HepG2 (cell line): ENCODE measurements at regions not wholly inside any gene's neighbourhood (a gene's known extent, or its start where the extent isn't known, plus 50 kb on each side); places are given as distances from the start of the nearest gene placed in this dataset.

Experiments used
- ATAC-seq: fragments of 200-7000 bp; cut with Tn5 transposase; 3 replicates; pipeline ENCODE4 v1.9.1; 2020; ENCODE audit warnings: mild to moderate bottlenecking, moderate library complexity
- BruUV-seq: library from RNA; stranded (reverse); fragments of 400-500 nt; replicated peaks from 2 replicates; lab custom pipeline; 2021; lab: Mats Ljungman, UMichigan
- CTCF ChIA-PET: fragments of 300-600 bp; formaldehyde crosslinking; extraction: SDS; loops from one replicate; lab custom pipeline; 2021; ENCODE audit warnings: low total read pairs, inconsistent platforms, low intra/inter-chr PET ratio; lab: Yijun Ruan, JAX
- POLR2A ChIA-PET: fragments of 350-600 bp; sonication (Branson Sonifier 250); formaldehyde crosslinking; loops from one replicate; lab custom pipeline; 2020; ENCODE audit warnings: antibody characterized with exemption, inconsistent platforms; lab: Yijun Ruan, JAX
- DNase-seq: peaks from one replicate; pipeline ENCODE4 v3.0.0-alpha.2; 2015; ENCODE audit warnings: low spot score
- FAIRE-seq: peaks from 3 replicates; lab custom pipeline; 2011; peaks lifted over from hg19 to GRCh38; lab: Jason Lieb, UNC
- H2AFZ ChIP-seq: one replicate; pipeline ENCODE4 v1.6.1; 2011; ENCODE audit warnings: low read length, inconsistent platforms
- H3K27ac ChIP-seq: fragments of 300-600 bp; 3 replicates; pipeline ENCODE4 v1.8.0; 2011; ENCODE audit warnings: mixed run types, mild to moderate bottlenecking, mixed read lengths, low read length, inconsistent platforms; ENCODE audit not compliant: insufficient read depth; ENCODE audit errors: extremely low read length
- H3K27me3 ChIP-seq, 2 experiments: fragments of 200-600 bp in 1 of 2; 2 replicates in 1 of 2; 3 replicates in 1 of 2; pipeline versions ENCODE4 v1.6.0 to v1.8.0; 2011; ENCODE audit warnings: low read length in 2 of 2, mild to moderate bottlenecking in 2 of 2, moderate library complexity in 2 of 2, inconsistent platforms in 1 of 2; ENCODE audit not compliant: insufficient read depth in 2 of 2, control insufficient read depth in 1 of 2
- H3K36me3 ChIP-seq, 2 experiments: fragments of 200-600 bp in 1 of 2; replicated peaks in 1 of 2; 2 replicates in 1 of 2; 3 replicates in 1 of 2; pipeline versions ENCODE4 v1.5.1 to v1.8.0; 2011; ENCODE audit warnings: low read length in 2 of 2, inconsistent platforms in 1 of 2; ENCODE audit not compliant: insufficient read depth in 2 of 2, control insufficient read depth in 1 of 2
- H3K4me1 ChIP-seq: 2 replicates; pipeline ENCODE4 v1.5.1; 2012; ENCODE audit warnings: low read length, inconsistent platforms; ENCODE audit not compliant: insufficient read depth
- H3K4me2 ChIP-seq: 2 replicates; pipeline ENCODE4 v1.6.0; 2011; ENCODE audit warnings: low read depth, low read length, inconsistent platforms
- H3K4me3 ChIP-seq, 3 experiments: fragments of 200-600 bp in 1 of 3; sonication (generic), shearing (Covaris generic) in 1 of 3; replicated peaks in 1 of 3; 2 replicates each; pipeline ENCODE4 v1.5.1; 2011 to 2016; ENCODE audit warnings: low read length in 3 of 3, inconsistent platforms in 2 of 3, low read depth in 2 of 3, mild to moderate bottlenecking in 2 of 3, control low read depth in 1 of 3, mixed read lengths in 1 of 3; ENCODE audit not compliant: insufficient read depth in 1 of 3
- H3K79me2 ChIP-seq: one replicate; pipeline ENCODE4 v1.6.1; 2011; ENCODE audit warnings: low read length, inconsistent platforms; ENCODE audit not compliant: insufficient read depth
- H3K9ac ChIP-seq: 2 replicates; pipeline ENCODE4 v1.6.0; 2011; ENCODE audit warnings: mild to moderate bottlenecking, low read depth, low read length, inconsistent platforms; ENCODE audit not compliant: insufficient read depth
- H3K9me3 ChIP-seq: 2 replicates; pipeline ENCODE4 v1.5.1; 2012; ENCODE audit warnings: mild to moderate bottlenecking, low read length
- H4K20me1 ChIP-seq: 2 replicates; pipeline ENCODE4 v1.6.0; 2011; ENCODE audit warnings: inconsistent platforms, mild to moderate bottlenecking, low read length, moderate library complexity; ENCODE audit not compliant: insufficient read depth
- ATF1 ChIP-seq: IDR thresholded peaks from 2 replicates; pipeline ENCODE4 v1.6.1; 2016; ENCODE audit warnings: mild to moderate bottlenecking, control low read depth
- CREB1 ChIP-seq, 2 experiments: fragments of 450-650 bp in 1 of 2; IDR thresholded peaks; 2 replicates each; pipeline ENCODE4 v1.6.1; 2016 to 2017; ENCODE audit warnings: control low read depth in 1 of 2, mild to moderate bottlenecking in 1 of 2, missing compliant biosample characterization in 1 of 2, missing genetic modification characterization in 1 of 2
- HOXD1 ChIP-seq: sonication (generic); formaldehyde crosslinking; IDR thresholded peaks from 2 replicates; pipeline ENCODE4 v1.5.0; 2020; ENCODE audit warnings: missing genetic modification reagents
- MTA3 ChIP-seq: sonication (generic); formaldehyde crosslinking; IDR thresholded peaks from 2 replicates; pipeline ENCODE4 v1.4.0; 2020; ENCODE audit warnings: missing genetic modification reagents
- ZBTB33 ChIP-seq: sonication (generic); formaldehyde crosslinking; IDR thresholded peaks from 2 replicates; pipeline ENCODE4 v1.4.0; 2020; ENCODE audit warnings: missing genetic modification reagents
- ZBTB38 ChIP-seq: sonication (generic); formaldehyde crosslinking; IDR thresholded peaks from 2 replicates; pipeline ENCODE4 v1.5.1; 2020; ENCODE audit warnings: mild to moderate bottlenecking, missing genetic modification reagents
- ZHX1 ChIP-seq: sonication (generic); formaldehyde crosslinking; IDR thresholded peaks from 2 replicates; pipeline ENCODE4 v1.8.1; 2022; ENCODE audit warnings: low read depth, mild to moderate bottlenecking, missing genetic modification reagents
- ZMAT3 ChIP-seq: sonication (generic); formaldehyde crosslinking; conservative IDR thresholded peaks from 2 replicates; pipeline ENCODE4 v1.7.0; 2021; ENCODE audit warnings: missing genetic modification reagents
- ZNF10 ChIP-seq: sonication (generic); formaldehyde crosslinking; IDR thresholded peaks from 2 replicates; pipeline ENCODE4 v1.4.0; 2020; ENCODE audit warnings: mild to moderate bottlenecking, low read depth, missing genetic modification reagents, borderline replicate concordance
- ZNF510 ChIP-seq: sonication (generic); formaldehyde crosslinking; IDR thresholded peaks from 2 replicates; pipeline ENCODE4 v1.4.0; 2020; ENCODE audit warnings: low read depth, mild to moderate bottlenecking, missing genetic modification reagents
- WGBS: methylation state at CpG from one replicate; pipeline ENCODE4 v1.1.6; 2017; ENCODE audit warnings: low lambda C conversion rate; 5-methylcytosine and 5-hydroxymethylcytosine counted together
- in situ Hi-C: cut with HindIII; loops from 2 replicates; pipeline ENCODE4 v1.10.0; 2017; ENCODE audit warnings: low pct_unique_long_range_greater_than_20kb; ENCODE audit not compliant: extremely low pct_ligation_motif_present
- intact Hi-C: fragments of 100-400 bp; cut with micrococcal nuclease; formaldehyde crosslinking; loops from one replicate; pipeline ENCODE4 v1.10.0; 2022; ENCODE audit not compliant: unreplicated experiment
- TF ChIP-seq, protein P1 (sequence below): sonication (generic); formaldehyde crosslinking; IDR thresholded peaks from 2 replicates; pipeline ENCODE4 v1.4.0; 2020; ENCODE audit warnings: missing genetic modification reagents, borderline replicate concordance

- Histone ChIP-seq H3K4me1 (no peaks in the 10 kb centered on the region), H3K79me2 (no peaks in the 10 kb centered on the region), H3K36me3 (no peaks in the 10 kb centered on the region)
- CTCF ChIA-PET = no interaction called here
- FAIRE-seq = no peak
- in situ Hi-C loops = no loop called here
- TF ChIP-seq MTA3 (CRISPR knock-in tag) (no peak), ZNF510 (CRISPR knock-in tag) (no peak), ATF1 (CRISPR knock-in tag) (no peak), ZNF10 (no peak), HOXD1 (no peak), ZBTB38 (CRISPR knock-in tag) (no peak), ZMAT3 (no peak)
- TF ChIP-seq, all 625 proteins: peak for 0
- no peak overlapping the region for H3K4me3 ChIP-seq
- no TSS peak for BruUV-seq
- no peaks in the 10 kb centered on the region for H3K27me3 ChIP-seq
- POLR2A ChIA-PET = no interaction called here
- H3K9me3 ChIP-seq = peaks cover 26% of the 10 kb centered on the region
- H4K20me1 ChIP-seq = no peaks in the 10 kb centered on the region
- ATAC-seq (no peak), DNase-seq (no peak)
- no peak overlapping the region for H3K27ac ChIP-seq
- no peak overlapping the region for H2AFZ ChIP-seq
- intact Hi-C loops = no loop called here
- no peak overlapping the region for H3K9ac ChIP-seq
- WGBS = 0% methylated on average over 5 of the region's 9 CpGs
- no peak overlapping the region for H3K4me2 ChIP-seq
Measured at GRCh38 chrX:6382284-6382683, 152.6 kb downstream of the VCX3A start.

GRCh38 chrX:6377103-6377764 is 148.6 kb upstream of the NLGN4X start:
- H3K4me1 ChIP-seq = no peaks in the 10 kb centered on the region
- no peak for FAIRE-seq
- H4K20me1 ChIP-seq = no peaks in the 10 kb centered on the region
- H3K9me3 ChIP-seq = peaks cover 19% of the 10 kb centered on the region
- no peaks in the 10 kb centered on the region for H3K36me3 ChIP-seq
- WGBS = 31% methylated on average over 3 of the region's 3 CpGs
- intact Hi-C loops = no loop called here
- H2AFZ ChIP-seq = no peak overlapping the region
- no TSS peak for BruUV-seq
- H3K4me3 ChIP-seq = no peak overlapping the region
- POLR2A ChIA-PET = no interaction called here
- in situ Hi-C loops = no loop called here
- CTCF ChIA-PET = no interaction called here
- no peak for ATAC-seq
- no peaks in the 10 kb centered on the region for H3K27me3 ChIP-seq
- H3K9ac ChIP-seq = no peak overlapping the region
- H3K79me2 ChIP-seq = no peaks in the 10 kb centered on the region
- H3K4me2 ChIP-seq = no peak overlapping the region
- no peak for DNase-seq
- H3K27ac ChIP-seq = no peak overlapping the region
- TF ChIP-seq, protein P1, sequence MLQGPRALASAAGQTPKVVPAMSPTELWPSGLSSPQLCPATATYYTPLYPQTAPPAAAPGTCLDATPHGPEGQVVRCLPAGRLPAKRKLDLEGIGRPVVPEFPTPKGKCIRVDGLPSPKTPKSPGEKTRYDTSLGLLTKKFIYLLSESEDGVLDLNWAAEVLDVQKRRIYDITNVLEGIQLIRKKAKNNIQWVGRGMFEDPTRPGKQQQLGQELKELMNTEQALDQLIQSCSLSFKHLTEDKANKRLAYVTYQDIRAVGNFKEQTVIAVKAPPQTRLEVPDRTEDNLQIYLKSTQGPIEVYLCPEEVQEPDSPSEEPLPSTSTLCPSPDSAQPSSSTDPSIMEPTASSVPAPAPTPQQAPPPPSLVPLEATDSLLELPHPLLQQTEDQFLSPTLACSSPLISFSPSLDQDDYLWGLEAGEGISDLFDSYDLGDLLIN (CRISPR knock-in tag) = no peak
- no peak for TF ChIP-seq CREB1 (IDR thresholded peaks at IDR 0.05)
- TF ChIP-seq CREB1 (CRISPR knock-in tag; IDR thresholded peaks at IDR 0.05) = no peak
- no peak for TF ChIP-seq ZBTB33
- TF ChIP-seq ZHX1 = no peak
